ENCODE measurements at regions not wholly inside any gene's neighbourhood (a gene's known extent, or its start where the extent isn't known, plus 50 kb on each side); places are given as distances from the start of the nearest gene placed in this dataset.

DNA sequence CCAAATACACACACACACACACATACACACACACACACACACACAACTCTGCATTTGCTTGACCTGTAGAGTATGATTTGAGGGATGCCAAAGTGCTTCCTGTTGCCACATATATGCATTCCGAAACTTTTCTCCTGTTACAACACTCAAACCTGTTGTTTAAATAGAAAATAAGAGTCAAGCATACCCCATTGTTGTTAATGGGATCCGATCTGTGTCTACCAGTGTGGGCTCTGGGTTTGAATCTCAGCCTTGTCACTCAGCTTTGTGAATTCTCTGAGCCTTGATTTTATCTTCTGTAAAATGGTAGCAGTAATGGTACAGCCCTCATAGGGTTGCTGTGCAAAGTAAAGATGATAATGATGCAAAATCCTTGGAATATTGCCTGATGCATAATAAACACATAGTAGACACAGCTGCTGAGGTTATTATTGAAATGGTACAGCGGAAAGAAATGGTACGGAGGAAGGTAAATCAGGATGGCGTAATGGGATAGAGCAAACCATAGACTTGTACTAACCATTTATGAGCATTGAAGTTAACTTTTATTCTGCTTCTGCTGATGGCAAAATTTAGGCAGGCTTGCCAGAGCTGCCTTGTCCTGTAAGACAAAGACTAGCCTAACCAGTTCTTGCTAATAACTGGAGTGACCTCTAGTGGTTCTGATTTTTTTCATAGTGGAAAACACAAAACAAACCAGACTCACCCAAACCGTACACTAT, 113.5 kb upstream of the PHACTR1 start:
- no peaks in the 10 kb centered on the region for H3K36me3 Mint-ChIP-seq
- ATAC-seq (ENCODE audit: low read depth) (no peak), DNase-seq (ENCODE audit: low spot score in 2 of 2) (no peak)
- peaks cover 9% of the 10 kb centered on the region for H3K27me3 Mint-ChIP-seq
- no peaks in the 10 kb centered on the region for H3K9me3 Mint-ChIP-seq
- peaks cover 26% of the 10 kb centered on the region for H3K4me1 Mint-ChIP-seq
- no peak overlapping the region for H3K27ac Mint-ChIP-seq
- no peak overlapping the region for H3K4me3 Mint-ChIP-seq

DNA sequence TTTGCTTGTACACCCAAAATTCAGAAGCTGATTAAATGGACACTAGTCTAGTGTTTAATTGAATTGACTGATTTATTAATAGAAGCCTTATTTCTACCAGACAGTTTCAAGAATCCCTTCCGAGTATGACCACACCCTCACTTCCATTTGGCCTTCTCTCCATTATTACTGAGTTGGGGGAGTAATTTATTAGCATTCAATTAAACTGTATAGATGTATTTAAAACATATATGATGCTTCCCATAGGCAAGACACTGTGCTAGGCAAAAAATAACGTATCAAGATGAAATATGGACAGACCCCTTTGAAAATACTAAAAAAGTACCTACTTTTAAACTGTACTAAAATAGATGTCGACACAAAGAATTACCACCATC, 112.9 kb upstream of the PHACTR1 start:
- DNase-seq (ENCODE audit: low spot score in 2 of 2) (no peak), ATAC-seq (ENCODE audit: low read depth) (no peak)
- Mint-ChIP-seq H3K4me3 (no peak overlapping the region), H3K27me3 (peaks cover 9% of the 10 kb centered on the region), H3K4me1 (peaks cover 31% of the 10 kb centered on the region), H3K36me3 (no peaks in the 10 kb centered on the region), H3K9me3 (no peaks in the 10 kb centered on the region), H3K27ac (no peak overlapping the region)

DNA sequence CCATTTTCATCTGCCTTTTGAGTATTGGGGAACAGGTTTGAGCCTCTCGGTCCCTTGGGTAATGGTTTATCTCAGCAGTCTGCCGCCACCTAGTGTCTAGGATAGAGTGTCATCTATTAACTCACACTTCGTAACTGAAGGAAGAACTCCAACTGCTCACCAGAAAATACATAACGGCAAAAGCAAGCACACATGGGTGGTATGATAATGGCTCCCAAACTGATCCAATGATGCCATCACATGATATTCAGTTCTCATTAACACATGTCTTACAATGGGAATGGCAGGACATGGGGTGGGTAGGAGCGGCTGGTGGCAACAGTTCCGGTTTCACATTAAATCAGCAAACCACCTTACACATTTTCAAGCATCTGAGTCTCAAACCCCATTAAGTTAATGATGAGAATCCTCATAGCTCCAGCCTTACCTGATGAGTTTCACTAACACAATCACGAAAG, 110.7 kb upstream of the PHACTR1 start:
- H3K4me3 Mint-ChIP-seq = peak overlapping the region; percentile 88
- peak; percentile 86 for ATAC-seq (ENCODE audit: low read depth)
- no peaks in the 10 kb centered on the region for H3K36me3 Mint-ChIP-seq
- H3K27ac Mint-ChIP-seq = no peak overlapping the region
- DNase-seq (ENCODE audit: low spot score in 2 of 2) = peak; percentile 53 to 57
- H3K9me3 Mint-ChIP-seq = no peaks in the 10 kb centered on the region
- peaks cover 27% of the 10 kb centered on the region for H3K4me1 Mint-ChIP-seq
- peaks cover 2% of the 10 kb centered on the region for H3K27me3 Mint-ChIP-seq

DNA sequence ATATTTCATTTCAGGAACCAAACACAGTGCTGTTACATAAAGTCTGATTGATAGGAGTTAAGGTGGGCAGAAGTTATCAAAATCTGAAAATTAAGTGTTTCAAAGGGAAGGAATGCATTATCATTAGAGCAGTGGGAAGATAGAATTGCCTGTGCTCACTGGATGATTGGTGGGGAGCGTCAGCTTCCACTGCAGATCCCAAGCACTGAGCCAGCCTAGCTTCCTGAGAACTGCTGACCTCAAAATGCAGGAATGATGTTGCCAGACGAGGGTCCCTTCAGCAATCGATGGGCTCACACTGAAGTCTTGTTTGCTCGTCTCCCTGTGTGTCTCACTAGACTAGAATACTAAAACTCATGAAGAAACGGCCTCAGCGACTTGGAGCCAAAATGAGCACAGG, 110.0 kb upstream of the PHACTR1 start:
- no peak for ATAC-seq (ENCODE audit: low read depth)
- Mint-ChIP-seq H3K9me3 (no peaks in the 10 kb centered on the region), H3K27me3 (peaks cover 2% of the 10 kb centered on the region), H3K4me3 (peak overlapping the region; percentile 88), H3K36me3 (no peaks in the 10 kb centered on the region), H3K27ac (no peak overlapping the region), H3K4me1 (peaks cover 26% of the 10 kb centered on the region)
- no peak for DNase-seq (ENCODE audit: low spot score in 2 of 2)

DNA sequence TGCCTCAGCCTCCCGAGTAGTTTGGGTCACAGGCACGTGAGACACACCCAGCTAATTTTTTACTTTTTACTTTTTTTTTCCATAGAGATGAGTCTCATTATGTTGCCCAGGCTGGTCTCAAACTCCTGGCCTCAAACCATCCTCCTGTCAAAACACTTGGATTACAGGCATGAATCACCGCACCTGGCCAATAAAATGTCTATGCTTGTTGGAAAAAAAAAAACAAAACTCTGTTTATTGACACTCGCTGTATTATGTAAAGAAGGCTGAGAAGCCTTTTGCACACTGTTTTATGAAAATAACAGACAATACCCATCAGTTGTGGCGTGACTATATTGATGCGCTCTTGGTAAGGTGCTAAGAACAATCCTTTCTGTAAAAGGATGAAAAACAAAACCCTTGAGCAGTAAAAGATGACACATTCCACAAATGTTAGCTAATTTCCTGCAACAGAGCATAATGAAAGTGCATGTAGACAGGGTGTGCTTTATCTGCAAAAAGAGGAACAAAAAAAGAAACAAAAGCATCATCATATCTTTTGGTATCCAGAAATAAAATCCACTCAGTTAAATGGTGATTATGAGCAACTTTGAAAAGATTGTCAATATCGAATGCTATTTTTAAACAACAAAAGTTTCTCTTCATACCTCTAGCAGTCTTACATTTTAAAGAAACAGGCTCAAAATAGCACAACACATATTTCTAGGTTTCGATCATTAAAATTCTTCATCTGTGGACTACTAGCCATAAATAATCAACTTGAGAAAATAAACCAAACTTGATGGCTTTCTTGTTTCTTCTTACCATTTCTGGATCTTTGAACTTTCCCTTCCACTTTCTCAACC, 108.3 kb upstream of the PHACTR1 start:
- Mint-ChIP-seq H3K4me1 (peaks cover 18% of the 10 kb centered on the region), H3K27me3 (peaks cover 4% of the 10 kb centered on the region), H3K36me3 (no peaks in the 10 kb centered on the region), H3K27ac (no peak overlapping the region), H3K4me3 (peak overlapping the region; percentile 54), H3K9me3 (no peaks in the 10 kb centered on the region)
- DNase-seq (ENCODE audit: low spot score in 2 of 2) (no peak), ATAC-seq (ENCODE audit: low read depth) (peak; percentile 56)

DNA sequence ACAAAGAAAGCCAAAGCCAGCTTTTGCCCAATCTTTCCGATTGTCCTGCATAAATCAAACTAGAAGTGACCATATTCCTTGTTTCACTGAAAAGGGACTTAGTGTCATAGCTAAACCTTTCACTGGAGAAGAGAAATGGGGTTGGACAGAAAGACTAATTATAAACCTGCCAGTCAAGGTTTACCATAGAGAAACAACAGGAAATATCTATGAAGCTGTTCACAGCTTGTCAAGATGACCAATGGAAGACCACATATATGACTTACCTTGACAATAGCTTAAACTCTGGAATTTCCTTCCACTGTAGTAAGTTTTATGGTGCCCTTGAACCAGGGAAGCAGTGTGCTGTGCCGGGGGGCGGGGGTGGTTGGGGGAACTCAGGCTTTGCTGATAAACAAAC, 107.7 kb upstream of the PHACTR1 start:
- Mint-ChIP-seq H3K27ac (no peak overlapping the region), H3K27me3 (peaks cover 4% of the 10 kb centered on the region), H3K4me1 (peaks cover 17% of the 10 kb centered on the region), H3K9me3 (no peaks in the 10 kb centered on the region), H3K4me3 (no peak overlapping the region), H3K36me3 (no peaks in the 10 kb centered on the region)
- DNase-seq (ENCODE audit: low spot score in 2 of 2) (no peak), ATAC-seq (ENCODE audit: low read depth) (no peak)

DNA sequence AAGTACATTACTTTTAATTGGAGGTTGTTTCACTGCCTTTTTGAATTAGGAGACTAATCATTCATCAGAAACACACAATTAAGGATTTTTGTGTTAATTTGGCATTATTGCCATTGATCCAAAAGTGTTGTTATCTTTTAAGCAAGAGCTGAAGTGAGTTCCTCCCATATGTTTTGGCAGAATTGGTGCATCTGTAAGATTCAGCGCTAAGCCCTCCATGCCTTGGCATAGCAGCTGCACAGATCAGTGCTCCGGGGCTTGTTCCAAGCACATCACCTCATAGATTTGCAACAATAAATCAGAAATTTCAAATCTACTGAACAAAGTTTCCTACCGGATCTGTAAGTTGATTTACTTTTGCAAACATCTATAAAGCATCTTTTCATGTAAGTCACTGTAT, 106.8 kb upstream of the PHACTR1 start:
- H3K4me3 Mint-ChIP-seq = no peak overlapping the region
- H3K27me3 Mint-ChIP-seq = peaks cover 4% of the 10 kb centered on the region
- H3K27ac Mint-ChIP-seq = no peak overlapping the region

DNA sequence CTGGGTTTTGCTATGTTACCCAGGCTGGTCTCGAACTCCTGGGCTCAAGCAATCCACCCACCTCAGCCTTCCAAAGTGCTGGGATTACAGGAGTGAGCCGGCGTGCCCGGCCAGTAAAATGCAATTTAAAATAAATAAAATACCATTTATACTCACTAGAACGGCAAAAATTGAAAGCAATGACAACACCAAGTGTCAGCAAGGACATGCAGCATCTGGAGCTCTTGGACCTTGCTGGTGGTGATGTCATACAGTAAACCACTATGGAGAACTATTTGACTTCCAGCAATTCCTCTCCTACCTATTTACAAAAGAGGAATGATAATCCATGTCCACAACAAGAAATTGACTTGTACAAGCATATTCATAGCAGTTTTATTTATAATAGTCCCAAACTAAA, 105.7 kb upstream of the PHACTR1 start:
- no peak for DNase-seq (ENCODE audit: low spot score in 2 of 2)
- Mint-ChIP-seq H3K4me3 (no peak overlapping the region), H3K27me3 (peaks cover 4% of the 10 kb centered on the region), H3K4me1 (peaks cover 14% of the 10 kb centered on the region), H3K27ac (no peak overlapping the region), H3K9me3 (no peaks in the 10 kb centered on the region), H3K36me3 (no peaks in the 10 kb centered on the region)
- ATAC-seq (ENCODE audit: low read depth) = no peak

More for the DNA sequence above, 106.8 kb upstream of the PHACTR1 start:
- no peak for DNase-seq (ENCODE audit: low spot score in 2 of 2)
- Mint-ChIP-seq H3K4me1 (peaks cover 17% of the 10 kb centered on the region), H3K36me3 (no peaks in the 10 kb centered on the region), H3K9me3 (no peaks in the 10 kb centered on the region)
- no peak for ATAC-seq (ENCODE audit: low read depth)

DNA sequence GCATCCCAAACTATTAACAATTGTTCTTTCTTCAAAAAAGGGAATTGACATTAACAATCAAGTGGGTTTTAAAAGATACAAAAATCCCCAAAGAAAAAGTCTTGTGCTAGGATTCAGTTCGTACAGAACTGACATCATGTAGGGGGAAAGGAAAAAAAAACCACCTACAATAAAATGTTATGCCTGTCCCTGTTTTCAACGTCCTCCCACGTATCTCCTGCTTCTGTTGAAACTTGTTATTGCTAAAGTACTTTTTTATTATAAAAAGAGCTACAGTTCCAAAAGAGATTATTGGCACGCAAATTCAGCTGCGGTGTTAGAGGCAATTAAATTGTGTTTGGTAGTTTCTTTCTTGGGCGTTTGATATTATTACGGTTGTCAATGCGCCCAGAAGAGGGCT, 102.8 kb upstream of the PHACTR1 start:
- H3K36me3 Mint-ChIP-seq = peaks cover 2% of the 10 kb centered on the region
- H3K27ac Mint-ChIP-seq = no peak overlapping the region
- no peak overlapping the region for H3K4me3 Mint-ChIP-seq
- H3K27me3 Mint-ChIP-seq = peaks cover 5% of the 10 kb centered on the region
- ATAC-seq (ENCODE audit: low read depth) (no peak), DNase-seq (ENCODE audit: low spot score in 2 of 2) (no peak)
- peaks cover under 1% of the 10 kb centered on the region for H3K4me1 Mint-ChIP-seq
- no peaks in the 10 kb centered on the region for H3K9me3 Mint-ChIP-seq

DNA sequence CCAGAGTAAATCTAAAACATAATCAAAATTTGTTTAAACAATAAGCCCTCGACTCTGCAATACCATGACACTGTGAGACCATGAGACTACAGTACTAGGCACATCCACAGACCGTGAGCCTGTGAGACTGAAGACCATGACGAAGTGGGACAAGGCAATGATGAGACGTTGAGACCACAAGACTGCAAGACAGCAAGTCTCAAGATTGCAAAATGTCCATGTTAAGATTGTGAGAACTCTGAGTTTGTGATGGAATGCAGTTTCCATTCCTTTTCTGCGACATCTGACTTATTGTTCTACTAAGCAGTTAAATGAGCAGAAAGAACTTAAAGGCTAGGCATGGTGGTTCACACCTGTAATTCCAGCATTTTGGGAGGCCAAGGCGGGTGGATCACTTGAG, 102.1 kb upstream of the PHACTR1 start:
- H3K9me3 Mint-ChIP-seq = no peaks in the 10 kb centered on the region
- no peak overlapping the region for H3K27ac Mint-ChIP-seq
- H3K4me3 Mint-ChIP-seq = no peak overlapping the region
- no peaks in the 10 kb centered on the region for H3K4me1 Mint-ChIP-seq
- peaks cover 5% of the 10 kb centered on the region for H3K27me3 Mint-ChIP-seq
- ATAC-seq (ENCODE audit: low read depth) = no peak
- H3K36me3 Mint-ChIP-seq = peaks cover 2% of the 10 kb centered on the region
- DNase-seq (ENCODE audit: low spot score in 2 of 2) = no peak

DNA sequence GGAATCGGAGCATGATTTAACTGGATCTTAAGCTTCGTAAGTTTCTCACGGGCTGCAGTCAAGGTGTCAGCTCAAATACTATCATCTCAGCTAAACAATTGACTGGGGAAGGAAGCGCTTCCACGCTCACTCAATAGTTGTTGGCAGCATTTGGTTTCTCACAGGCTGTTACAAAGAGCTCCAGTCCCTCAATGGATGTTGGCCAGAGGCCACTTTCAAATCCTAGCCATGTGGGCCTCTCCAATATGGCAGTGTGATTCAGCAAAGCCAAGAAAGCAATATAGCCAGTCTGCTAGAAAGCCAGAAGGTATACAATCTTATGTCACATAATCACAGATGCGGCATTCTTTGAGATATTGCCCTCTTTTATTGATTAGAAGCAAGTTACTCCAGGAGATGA, 98.3 kb upstream of the PHACTR1 start:
- DNase-seq (ENCODE audit: low spot score in 2 of 2) (no peak), ATAC-seq (ENCODE audit: low read depth) (no peak)
- Mint-ChIP-seq H3K27ac (no peak overlapping the region), H3K9me3 (peaks cover 3% of the 10 kb centered on the region), H3K4me1 (peaks cover 8% of the 10 kb centered on the region), H3K36me3 (peaks cover 2% of the 10 kb centered on the region), H3K4me3 (no peak overlapping the region), H3K27me3 (peaks cover 3% of the 10 kb centered on the region)

DNA sequence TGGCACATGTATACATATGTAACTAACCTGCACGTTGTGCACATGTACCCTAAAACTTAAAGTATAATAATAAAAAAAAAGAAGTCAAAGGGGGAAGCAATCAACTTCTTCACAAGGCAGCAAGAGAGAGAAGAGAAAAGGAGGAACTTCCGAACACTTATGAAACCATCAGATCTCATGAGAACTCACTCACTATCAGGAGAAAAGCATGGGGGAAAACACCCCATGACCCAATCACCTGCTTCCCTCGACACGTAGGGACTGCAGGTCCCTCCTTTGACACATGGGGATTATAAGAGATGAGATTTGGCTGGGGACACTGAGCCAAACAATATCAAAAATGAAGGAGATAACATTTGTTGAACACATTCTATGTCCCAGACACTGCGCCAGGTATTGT, 94.8 kb upstream of the PHACTR1 start:
- ATAC-seq (ENCODE audit: low read depth) = peak; percentile 92
- Mint-ChIP-seq H3K4me1 (peaks cover 8% of the 10 kb centered on the region), H3K9me3 (peaks cover 3% of the 10 kb centered on the region), H3K36me3 (peaks cover 1% of the 10 kb centered on the region), H3K27me3 (peaks cover 10% of the 10 kb centered on the region), H3K4me3 (no peak overlapping the region), H3K27ac (no peak overlapping the region)
- no peak for DNase-seq (ENCODE audit: low spot score in 2 of 2)

DNA sequence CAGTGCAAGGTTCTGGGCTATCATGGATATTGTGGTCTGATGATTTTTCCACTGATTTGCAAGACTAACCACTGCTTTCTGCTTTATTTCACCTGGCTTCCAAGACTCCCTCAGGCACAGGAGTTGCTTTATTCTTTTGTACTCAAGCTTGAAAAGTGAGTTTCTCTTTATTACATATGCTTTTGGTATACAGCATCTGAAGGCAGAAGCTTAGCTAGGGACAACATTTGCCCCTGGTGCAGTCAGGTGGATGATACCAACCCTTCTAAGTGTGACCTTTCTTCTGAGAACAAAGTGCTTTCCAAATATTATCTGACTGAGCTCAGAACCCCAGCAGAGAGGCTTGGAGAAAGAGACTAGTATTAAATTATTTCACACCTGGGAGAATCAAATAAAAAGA, 94.0 kb upstream of the PHACTR1 start:
- DNase-seq (ENCODE audit: low spot score in 2 of 2) (no peak), ATAC-seq (ENCODE audit: low read depth) (no peak)
- Mint-ChIP-seq H3K36me3 (no peaks in the 10 kb centered on the region), H3K9me3 (peaks cover 3% of the 10 kb centered on the region), H3K27ac (no peak overlapping the region), H3K27me3 (peaks cover 11% of the 10 kb centered on the region), H3K4me1 (peaks cover 8% of the 10 kb centered on the region), H3K4me3 (no peak overlapping the region)

DNA sequence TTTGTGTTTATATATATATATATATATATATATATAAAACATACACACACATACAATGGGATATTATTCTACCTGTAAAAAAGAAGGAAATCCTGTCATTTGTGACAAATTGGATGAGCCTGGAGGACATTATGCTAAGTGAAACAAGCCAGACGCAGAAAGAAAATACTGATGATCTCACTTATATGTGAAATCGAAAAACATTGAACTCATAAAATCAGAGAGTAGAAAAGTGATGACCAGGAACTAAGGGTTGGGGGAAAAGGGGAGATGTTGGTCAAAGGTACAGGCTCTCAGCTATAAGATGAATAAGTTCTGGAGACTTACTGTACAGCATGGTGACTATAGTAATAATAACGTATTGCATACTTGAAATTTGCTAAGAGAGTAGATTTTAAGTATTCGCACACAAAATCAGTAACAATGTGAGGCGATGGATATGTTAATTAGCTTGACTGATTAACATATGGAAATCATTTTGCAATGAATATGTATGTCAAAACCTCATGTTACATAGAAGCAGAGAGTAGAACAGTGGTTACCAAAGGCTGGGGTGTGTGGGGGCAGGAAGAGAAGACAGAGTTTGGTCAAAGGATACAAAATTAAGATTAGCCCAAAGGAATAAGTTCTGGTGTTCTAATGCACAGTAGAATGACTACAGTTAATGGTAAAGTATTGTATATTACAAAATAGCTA, 92.3 kb upstream of the PHACTR1 start:
- H3K9me3 Mint-ChIP-seq = peaks cover 5% of the 10 kb centered on the region
- H3K4me1 Mint-ChIP-seq = peaks cover 11% of the 10 kb centered on the region
- H3K36me3 Mint-ChIP-seq = no peaks in the 10 kb centered on the region
- no peak for DNase-seq (ENCODE audit: low spot score in 2 of 2)
- H3K27ac Mint-ChIP-seq = no peak overlapping the region
- no peak overlapping the region for H3K4me3 Mint-ChIP-seq
- no peak for ATAC-seq (ENCODE audit: low read depth)
- H3K27me3 Mint-ChIP-seq = peaks cover 13% of the 10 kb centered on the region
